ENCODE measurements at regions not wholly inside any gene's neighbourhood (a gene's known extent, or its start where the extent isn't known, plus 50 kb on each side); places are given as distances from the start of the nearest gene placed in this dataset.

DNA sequence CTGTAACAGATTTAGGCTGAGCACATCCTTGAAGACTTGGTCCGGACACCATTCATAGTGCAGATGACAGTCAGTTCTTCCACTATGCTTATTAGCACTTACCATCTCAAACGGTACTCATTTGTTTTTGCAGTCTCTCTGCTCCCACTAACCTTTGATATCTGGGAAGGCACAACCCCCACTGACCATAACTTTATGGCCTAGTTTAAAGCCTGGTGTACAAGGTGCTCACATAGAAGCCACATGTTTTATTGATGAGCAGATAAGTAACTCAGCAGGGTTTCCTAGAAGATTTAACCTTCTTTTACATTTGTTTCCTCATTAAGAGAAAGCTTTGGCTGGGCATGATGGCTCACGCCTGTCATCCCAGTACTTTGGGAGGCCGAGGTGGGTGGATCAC, 119.3 kb upstream of the MAGI3 start:
- TF ChIP-seq CTBP1 (IDR thresholded peaks at IDR 0.05; ENCODE audit: borderline replicate concordance): no peak
- no peak for TF ChIP-seq FOXA1 (IDR thresholded peaks at IDR 0.05)
- TF ChIP-seq NFRKB (IDR thresholded peaks at IDR 0.05): no peak
- no peak for TF ChIP-seq SP1 (IDR thresholded peaks at IDR 0.05)
- TF ChIP-seq ARNT (IDR thresholded peaks at IDR 0.05): no peak
- TF ChIP-seq L3MBTL2 (conservative IDR thresholded peaks at IDR 0.05): no peak
- TF ChIP-seq SUZ12 (IDR thresholded peaks at IDR 0.05): no peak
- TF ChIP-seq ELF4 (IDR thresholded peaks at IDR 0.05): no peak
- TF ChIP-seq, protein P1, sequence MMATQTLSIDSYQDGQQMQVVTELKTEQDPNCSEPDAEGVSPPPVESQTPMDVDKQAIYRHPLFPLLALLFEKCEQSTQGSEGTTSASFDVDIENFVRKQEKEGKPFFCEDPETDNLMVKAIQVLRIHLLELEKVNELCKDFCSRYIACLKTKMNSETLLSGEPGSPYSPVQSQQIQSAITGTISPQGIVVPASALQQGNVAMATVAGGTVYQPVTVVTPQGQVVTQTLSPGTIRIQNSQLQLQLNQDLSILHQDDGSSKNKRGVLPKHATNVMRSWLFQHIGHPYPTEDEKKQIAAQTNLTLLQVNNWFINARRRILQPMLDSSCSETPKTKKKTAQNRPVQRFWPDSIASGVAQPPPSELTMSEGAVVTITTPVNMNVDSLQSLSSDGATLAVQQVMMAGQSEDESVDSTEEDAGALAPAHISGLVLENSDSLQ (IDR thresholded peaks at IDR 0.05): no peak
- no peak for TF ChIP-seq FOXM1 (IDR thresholded peaks at IDR 0.05; ENCODE audit: borderline replicate concordance)

All from HEK293T (cell line).